ENCODE measurements at regions not wholly inside any gene's neighbourhood (a gene's known extent, or its start where the extent isn't known, plus 50 kb on each side); places are given as distances from the start of the nearest gene placed in this dataset.

- DNase-seq: no peak
Observed at GRCh38 chr14:87712396-87713090, 280.4 kb downstream of the GALC start.

DNA sequence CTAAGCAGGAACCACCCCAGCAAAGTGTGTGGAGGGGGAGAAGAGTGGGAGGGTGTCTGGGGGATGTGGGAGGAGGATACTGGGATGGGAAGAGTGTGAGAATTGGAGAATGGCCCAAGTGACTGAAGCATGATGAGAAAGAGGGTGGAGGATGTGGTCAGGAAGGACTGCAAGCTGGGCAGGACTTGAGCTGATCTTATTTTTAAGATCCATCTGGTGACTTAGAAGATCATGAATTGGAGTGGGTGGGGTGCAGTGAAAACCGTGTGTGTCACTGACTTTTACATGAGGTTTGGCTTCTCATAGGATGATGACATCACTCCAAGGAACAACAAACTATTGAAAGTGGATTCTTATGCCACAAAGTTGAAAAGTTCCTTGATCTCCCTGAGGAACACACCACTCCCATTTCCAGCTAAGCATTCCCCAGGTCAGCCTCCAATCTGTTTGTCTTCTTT lies 287.5 kb downstream of the GALC start:
- no peak for DNase-seq

DNA sequence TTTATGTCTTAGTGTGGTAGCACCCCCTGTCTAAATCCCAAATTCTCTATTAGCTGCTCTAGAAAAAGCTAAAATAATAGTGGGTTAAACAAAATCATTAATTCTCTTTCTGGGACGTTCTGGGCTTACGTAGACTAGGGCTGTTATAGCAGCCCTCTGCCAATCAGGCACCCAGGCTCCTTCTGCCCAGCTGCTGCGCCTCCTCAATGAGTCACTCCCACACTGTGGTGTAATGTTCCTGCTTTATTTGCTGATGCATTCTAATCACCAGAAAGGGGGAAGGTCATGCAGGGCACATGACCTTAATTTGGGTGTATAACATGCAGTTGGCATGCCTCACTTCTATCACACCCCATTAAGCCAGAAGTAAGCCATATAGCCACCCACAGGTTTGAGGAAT lies 294.5 kb downstream of the GALC start:
- DNase-seq: no peak

- no peak for DNase-seq
Observed at GRCh38 chr14:87696485-87696884, 296.5 kb downstream of the GALC start.

GRCh38 chr14:87691042-87691881 lies 301.7 kb downstream of the GALC start:
- DNase-seq: no peak

DNA sequence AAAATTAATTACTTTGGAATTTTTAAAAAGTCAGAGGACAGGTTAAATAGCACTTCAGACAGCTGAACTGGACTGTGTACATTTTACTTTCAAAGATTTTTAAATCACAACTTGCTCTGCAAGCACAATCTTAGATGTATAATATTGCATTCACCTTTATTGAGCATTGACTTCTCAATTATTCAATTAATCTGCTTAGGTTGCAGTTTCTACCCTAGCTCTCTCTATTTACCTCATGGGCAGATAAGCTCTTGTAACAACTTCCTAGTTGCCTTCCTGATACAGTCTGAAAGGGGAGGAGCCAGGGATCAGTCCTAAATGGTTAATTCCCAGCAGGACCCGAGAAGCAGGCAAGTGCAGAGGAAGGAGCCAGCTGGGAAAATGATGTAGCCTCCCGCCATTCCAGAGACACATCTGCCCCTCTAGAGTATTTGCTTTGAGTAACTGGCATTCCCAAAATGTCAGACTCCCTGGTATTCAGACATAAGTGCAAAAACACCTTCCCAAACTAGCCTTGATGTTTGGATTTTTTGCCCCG lies 302.8 kb downstream of the GALC start:
- DNase-seq: no peak

DNA sequence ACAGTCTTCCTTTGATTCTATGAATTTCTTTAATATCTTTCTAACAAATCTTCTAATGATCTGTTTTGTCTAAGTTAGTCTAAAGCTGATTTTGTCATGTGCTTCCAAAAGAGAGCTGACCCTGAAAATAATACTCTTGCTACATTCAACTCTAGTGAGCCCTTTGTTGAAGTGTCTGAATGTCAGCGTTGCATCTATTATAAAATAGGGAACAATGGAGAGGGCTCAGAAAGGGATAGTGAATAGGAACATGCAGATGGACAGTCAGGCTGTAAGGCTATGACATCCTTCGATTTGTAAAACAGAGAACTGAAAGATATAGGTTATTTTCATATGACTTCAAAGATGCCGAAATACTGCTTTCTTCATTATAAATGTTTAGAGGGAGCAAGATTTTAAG lies 304.5 kb downstream of the GALC start:
- no peak for DNase-seq

DNA sequence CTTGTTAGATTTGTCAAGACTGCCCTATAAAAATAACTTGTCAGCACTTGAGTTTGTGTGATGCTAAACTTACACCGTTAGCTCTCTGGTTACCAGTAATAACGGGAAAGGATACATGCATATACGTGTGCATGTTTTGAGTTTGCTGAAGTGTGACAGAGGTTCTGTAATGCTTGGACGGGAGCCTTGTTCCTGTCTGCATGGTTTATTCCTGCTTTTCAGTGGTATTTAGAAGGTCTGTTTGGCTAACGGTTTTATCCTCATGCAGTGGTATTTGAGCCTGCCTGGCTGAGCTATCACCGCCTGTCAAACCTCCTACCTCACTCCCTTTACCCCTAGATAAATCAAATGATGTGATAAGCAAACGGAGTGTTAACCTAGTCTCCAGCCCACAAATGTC lies 305.6 kb downstream of the GALC start:
- no peak for DNase-seq

GRCh38 chr14:87686746-87687145 lies 306.2 kb downstream of the GALC start:
- no peak for DNase-seq

GRCh38 chr14:87679866-87680265 lies 313.1 kb downstream of the GALC start:
- DNase-seq: no peak

DNA sequence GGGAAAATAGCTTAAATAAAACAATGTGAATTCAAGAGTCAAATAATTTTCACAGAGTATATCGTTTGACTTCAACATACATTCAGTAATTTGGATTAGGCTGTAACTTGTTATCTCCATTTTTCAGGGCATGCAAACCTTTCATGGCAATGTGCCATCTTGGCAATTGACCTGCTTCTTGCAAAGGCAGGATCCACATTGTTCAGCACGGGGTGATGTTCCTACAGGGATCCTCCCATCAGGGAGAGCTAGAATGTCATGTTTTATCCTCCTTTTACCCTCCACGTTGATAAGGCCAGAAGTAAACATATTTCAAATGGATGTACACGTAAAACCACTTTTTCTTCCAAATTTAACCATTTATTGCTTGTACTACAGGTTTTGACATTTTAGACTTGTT lies 314.4 kb downstream of the GALC start:
- DNase-seq: no peak

- no peak for DNase-seq
Observed at GRCh38 chr14:87676814-87677437, 316.1 kb downstream of the GALC start.

GRCh38 chr14:87667659-87668058 lies 325.3 kb downstream of the GALC start:
- no peak for DNase-seq

GRCh38 chr14:87656315-87656714 lies 336.7 kb downstream of the GALC start:
- no peak for DNase-seq

- no peak for DNase-seq
Observed at GRCh38 chr14:87652278-87652677, 340.7 kb downstream of the GALC start.

DNA sequence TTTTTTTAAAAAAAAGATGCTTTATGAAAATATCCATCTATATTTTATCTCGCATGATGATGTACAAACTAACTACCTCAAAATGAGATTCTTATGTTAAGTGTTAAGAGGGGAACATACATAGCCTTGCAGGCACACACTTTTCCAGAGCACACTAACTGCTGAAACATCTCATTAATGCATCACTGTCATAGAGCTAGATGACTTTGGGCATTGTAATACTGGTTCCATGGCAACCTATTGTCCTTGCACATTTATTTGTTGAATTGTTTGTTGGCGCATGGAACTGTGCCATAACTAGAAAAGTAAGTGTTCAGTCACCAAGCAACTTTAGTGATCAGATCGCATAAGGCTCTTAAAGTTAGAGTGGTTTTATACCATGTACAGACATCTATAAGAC lies 348.3 kb downstream of the GALC start:
- no peak for DNase-seq

DNA sequence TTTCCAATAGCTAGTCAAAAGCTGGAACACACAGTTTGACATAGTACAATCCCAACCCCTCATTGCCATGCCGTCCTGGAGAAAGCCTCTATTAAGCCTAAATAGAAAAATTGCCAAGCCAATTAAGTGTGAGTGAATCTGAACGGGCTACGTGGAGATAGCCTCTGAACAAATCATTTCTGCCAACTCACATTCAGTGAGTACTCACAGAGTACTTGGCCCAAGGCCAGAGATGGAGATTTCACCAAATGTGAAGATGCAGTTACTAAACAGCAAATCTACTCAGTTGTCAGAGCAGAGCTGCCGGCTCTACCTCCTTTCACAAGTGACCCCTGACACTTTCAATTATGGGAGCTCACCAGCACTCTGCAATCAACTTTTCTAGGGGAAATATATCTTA lies 350.0 kb downstream of the GALC start:
- DNase-seq: no peak

DNA sequence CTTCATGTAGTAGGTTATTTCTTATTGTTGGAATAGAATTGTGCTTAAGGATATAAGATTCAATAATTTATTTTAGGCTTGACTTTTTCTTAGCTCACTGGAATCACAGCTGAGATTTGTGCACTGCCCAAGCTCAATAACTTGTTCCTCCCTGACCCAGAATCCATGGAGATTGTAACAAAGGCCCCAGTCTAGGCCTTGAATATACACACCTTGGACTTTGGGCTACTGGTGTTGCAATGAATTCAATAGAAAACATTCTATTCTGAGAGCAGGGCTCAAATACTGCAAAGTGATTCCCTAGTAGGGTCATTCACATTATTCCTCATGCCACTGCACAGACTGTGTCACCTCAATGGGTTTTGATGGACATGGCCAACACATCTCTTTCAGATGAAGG lies 352.4 kb downstream of the GALC start:
- no peak for DNase-seq

DNA sequence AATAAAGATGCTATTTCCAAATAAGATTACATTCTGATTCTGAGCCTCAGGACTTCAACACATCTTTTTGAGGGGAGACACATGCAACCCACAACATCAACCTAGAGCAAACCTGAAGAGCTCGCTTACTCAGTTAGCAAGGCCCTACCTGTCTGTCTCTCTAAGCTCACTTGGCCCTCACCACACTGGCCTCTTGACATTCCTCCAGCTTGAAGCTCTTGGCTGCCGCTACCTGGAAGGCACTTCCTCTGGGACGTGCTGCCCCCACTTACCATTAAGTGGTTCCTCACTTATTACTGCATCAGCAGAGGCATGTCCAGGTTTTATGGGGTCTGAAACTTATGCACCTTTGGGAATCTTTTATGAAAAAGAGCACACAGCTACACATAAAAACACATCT lies 354.8 kb downstream of the GALC start:
- DNase-seq: no peak

GRCh38 chr14:87635442-87635841 lies 357.5 kb downstream of the GALC start:
- no peak for DNase-seq

GRCh38 chr14:87632796-87633195 lies 360.2 kb downstream of the GALC start:
- no peak for DNase-seq

GRCh38 chr14:87630846-87631245 lies 362.1 kb downstream of the GALC start:
- DNase-seq: no peak

DNA sequence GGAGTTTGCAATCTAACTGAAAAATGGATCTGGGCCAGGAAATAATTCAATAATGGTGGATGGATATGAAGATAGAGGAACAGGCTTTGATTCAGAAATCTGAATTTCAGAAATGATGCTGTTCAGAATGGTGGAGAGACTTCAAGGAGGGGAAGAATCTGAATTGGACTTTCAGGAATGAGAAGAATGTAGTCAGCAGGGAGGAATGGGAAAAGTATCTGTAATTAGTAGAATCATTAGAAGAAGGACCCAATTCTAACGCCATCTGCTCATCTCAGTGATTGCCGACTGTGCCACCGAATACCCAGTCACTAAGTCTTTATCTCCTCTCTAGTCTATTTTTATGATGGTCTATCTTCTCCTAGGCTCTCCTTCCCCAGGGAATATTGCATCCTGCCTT lies 363.2 kb downstream of the GALC start:
- DNase-seq: no peak

DNA sequence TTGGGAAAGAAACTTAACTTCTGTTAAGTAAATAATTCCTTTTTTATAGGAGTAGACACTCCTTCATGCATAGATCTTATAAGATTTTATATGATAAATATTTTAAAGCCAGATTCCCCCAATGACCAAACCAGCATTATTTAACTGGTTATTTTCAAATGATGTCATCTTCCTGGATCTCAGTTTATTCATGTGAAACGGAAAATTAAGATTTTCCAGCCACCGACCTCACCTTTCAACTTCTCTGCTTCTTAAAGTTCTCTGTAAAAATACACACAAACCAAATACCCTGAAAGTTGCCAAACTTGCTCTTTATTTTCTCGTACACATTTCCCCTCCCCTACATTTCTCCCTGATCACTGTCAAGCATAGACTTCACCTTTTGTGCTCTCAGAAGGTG lies 364.2 kb downstream of the GALC start:
- DNase-seq: no peak
